SU-DHL-6 (cell line): ENCODE measurements at regions not wholly inside any gene's neighbourhood (a gene's known extent, or its start where the extent isn't known, plus 50 kb on each side); places are given as distances from the start of the nearest gene placed in this dataset.

Source experiments
- EZH2phosphoT487 ChIP-seq: fragments of 200-600 bp; sonication (generic), shearing (Covaris generic); conservative IDR thresholded peaks from 2 replicates; pipeline ENCODE4 v1.6.1; 2018; ENCODE audit warnings: mild to moderate bottlenecking, antibody characterized with exemption, low read length, moderate library complexity, mixed read lengths
- TF ChIP-seq, protein P1 (sequence below): fragments of 200-600 bp; sonication (generic); IDR thresholded peaks from one replicate; pipeline ENCODE4 v1.5.1; 2017; ENCODE audit warnings: antibody characterized with exemption, mild to moderate bottlenecking, low read length, moderate library complexity; ENCODE audit not compliant: insufficient read depth, poor library complexity, severe bottlenecking

DNA sequence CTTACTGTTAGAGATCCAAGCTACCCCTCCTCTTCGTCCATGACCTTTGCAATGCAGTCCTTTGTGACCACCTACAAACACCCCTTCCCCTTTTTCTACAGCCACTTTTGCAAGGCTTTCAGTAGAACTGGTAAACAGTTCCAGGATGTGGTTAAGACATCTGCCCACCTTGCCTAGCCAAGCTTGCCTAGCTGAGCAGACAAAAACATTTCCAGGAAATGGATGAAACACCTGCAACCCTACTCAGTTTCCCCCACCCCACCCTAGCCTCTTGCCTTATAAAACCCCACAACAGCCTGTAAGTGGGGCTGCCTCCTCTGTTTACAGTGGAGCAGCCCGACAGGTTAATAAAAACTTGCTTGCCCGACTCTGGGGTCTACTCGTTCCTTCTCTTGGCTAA lies 133.8 kb downstream of the ZC4H2 start:
- TF ChIP-seq, protein P1, sequence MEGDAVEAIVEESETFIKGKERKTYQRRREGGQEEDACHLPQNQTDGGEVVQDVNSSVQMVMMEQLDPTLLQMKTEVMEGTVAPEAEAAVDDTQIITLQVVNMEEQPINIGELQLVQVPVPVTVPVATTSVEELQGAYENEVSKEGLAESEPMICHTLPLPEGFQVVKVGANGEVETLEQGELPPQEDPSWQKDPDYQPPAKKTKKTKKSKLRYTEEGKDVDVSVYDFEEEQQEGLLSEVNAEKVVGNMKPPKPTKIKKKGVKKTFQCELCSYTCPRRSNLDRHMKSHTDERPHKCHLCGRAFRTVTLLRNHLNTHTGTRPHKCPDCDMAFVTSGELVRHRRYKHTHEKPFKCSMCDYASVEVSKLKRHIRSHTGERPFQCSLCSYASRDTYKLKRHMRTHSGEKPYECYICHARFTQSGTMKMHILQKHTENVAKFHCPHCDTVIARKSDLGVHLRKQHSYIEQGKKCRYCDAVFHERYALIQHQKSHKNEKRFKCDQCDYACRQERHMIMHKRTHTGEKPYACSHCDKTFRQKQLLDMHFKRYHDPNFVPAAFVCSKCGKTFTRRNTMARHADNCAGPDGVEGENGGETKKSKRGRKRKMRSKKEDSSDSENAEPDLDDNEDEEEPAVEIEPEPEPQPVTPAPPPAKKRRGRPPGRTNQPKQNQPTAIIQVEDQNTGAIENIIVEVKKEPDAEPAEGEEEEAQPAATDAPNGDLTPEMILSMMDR, result no peak
- no peak for TF ChIP-seq EZH2phosphoT487
